H1 (cell line): ENCODE measurements at regions not wholly inside any gene's neighbourhood (a gene's known extent, or its start where the extent isn't known, plus 50 kb on each side); places are given as distances from the start of the nearest gene placed in this dataset.
A peak's percentile ranks its signal among the peaks of the same experiment; 100 is the strongest.

Experiments
- CHD7 ChIP-seq: fragments of 300-600 bp; sonication (generic); IDR thresholded peaks from 2 replicates; pipeline ENCODE4 v1.7.1; 2012; ENCODE audit warnings: low read length, moderate library complexity, mild to moderate bottlenecking, inconsistent platforms; ENCODE audit not compliant: insufficient replicate concordance
- E2F6 ChIP-seq: IDR thresholded peaks from 2 replicates; pipeline ENCODE4 v1.6.1; 2012; ENCODE audit warnings: inconsistent platforms
- JUN ChIP-seq: IDR thresholded peaks from 2 replicates; pipeline ENCODE4 v1.6.1; 2011; ENCODE audit warnings: low read depth, mild to moderate bottlenecking, improper control_type of control experiment, low read length
- MAX ChIP-seq: IDR thresholded peaks from 2 replicates; pipeline ENCODE4 v1.6.1; 2012; ENCODE audit warnings: inconsistent platforms
- PHF8 ChIP-seq: fragments of 200-600 bp; sonication (generic); conservative IDR thresholded peaks from 2 replicates; pipeline ENCODE4 v1.7.1; 2012; ENCODE audit warnings: low read depth, mild to moderate bottlenecking, inconsistent platforms, low read length, moderate library complexity
- RAD21 ChIP-seq, 2 experiments: IDR thresholded peaks in 1 of 2; conservative IDR thresholded peaks in 1 of 2; 2 replicates each; pipeline ENCODE4 v1.6.1; 2011; ENCODE audit warnings: low read depth in 2 of 2, low read length in 2 of 2, improper control_type of control experiment in 1 of 2, inconsistent platforms in 1 of 2, mild to moderate bottlenecking in 1 of 2, moderate library complexity in 1 of 2
- RNF2 ChIP-seq: fragments of 200-900, 300-1000 bp; sonication (generic); IDR thresholded peaks from 2 replicates; pipeline ENCODE4 v1.7.1; 2016; ENCODE audit warnings: borderline replicate concordance, low read depth, mild to moderate bottlenecking, antibody characterized with exemption, low read length; ENCODE audit not compliant: poor library complexity, severe bottlenecking; ENCODE audit errors: missing control alignments
- RXRA ChIP-seq: IDR thresholded peaks from 2 replicates; pipeline ENCODE4 v1.6.1; 2011; ENCODE audit warnings: low read depth, mild to moderate bottlenecking, low read length, moderate library complexity; ENCODE audit not compliant: insufficient read depth
- SIN3A ChIP-seq, 2 experiments: IDR thresholded peaks in 1 of 2; conservative IDR thresholded peaks in 1 of 2; 2 replicates each; pipeline ENCODE4 v1.6.1; 2011 to 2012; ENCODE audit warnings: low read length in 2 of 2, improper control_type of control experiment in 1 of 2, low read depth in 1 of 2, mild to moderate bottlenecking in 1 of 2
- SRF ChIP-seq: IDR thresholded peaks from 2 replicates; pipeline ENCODE4 v1.6.1; 2011; ENCODE audit warnings: mild to moderate bottlenecking, low read depth, low read length, moderate library complexity

- TF ChIP-seq CHD7, result no peak
- no peak for TF ChIP-seq JUN
- TF ChIP-seq RAD21 (IDR thresholded peaks at IDR 0.05 in 1 of 2, conservative IDR thresholded peaks at IDR 0.05 in 1 of 2; ENCODE audit: low read depth in 2 of 2, low read length in 2 of 2), result peak; percentile 70 to 76
- no peak for TF ChIP-seq SIN3A (conservative IDR thresholded peaks at IDR 0.05 in 1 of 2, IDR thresholded peaks at IDR 0.05 in 1 of 2; ENCODE audit: low read depth in 1 of 2, low read length in 2 of 2)
- TF ChIP-seq SRF, result no peak
- TF ChIP-seq RXRA, result no peak
- no peak for TF ChIP-seq MAX
- no peak for TF ChIP-seq E2F6
- TF ChIP-seq RNF2, result no peak
- no peak for TF ChIP-seq PHF8
Observed at GRCh38 chr5:166382031-166382430, 1909.4 kb upstream of the WWC1 start (continued).
